HG02798 (cell line): ENCODE measurements at regions not wholly inside any gene's neighbourhood (a gene's known extent, or its start where the extent isn't known, plus 50 kb on each side); places are given as distances from the start of the nearest gene placed in this dataset.
"Not testable (repeated sequence)": the region's sequence is repeated elsewhere in the genome, so short reads cannot be mapped to it uniquely, and the experiment has no call there.

Experiments
- ATAC-seq: cut with Tn5 transposase; IDR thresholded peaks from one replicate; pipeline ENCODE4 v1.9.1; 2021; ENCODE audit warnings: mild to moderate bottlenecking; ENCODE audit not compliant: unreplicated experiment, poor library complexity

DNA sequence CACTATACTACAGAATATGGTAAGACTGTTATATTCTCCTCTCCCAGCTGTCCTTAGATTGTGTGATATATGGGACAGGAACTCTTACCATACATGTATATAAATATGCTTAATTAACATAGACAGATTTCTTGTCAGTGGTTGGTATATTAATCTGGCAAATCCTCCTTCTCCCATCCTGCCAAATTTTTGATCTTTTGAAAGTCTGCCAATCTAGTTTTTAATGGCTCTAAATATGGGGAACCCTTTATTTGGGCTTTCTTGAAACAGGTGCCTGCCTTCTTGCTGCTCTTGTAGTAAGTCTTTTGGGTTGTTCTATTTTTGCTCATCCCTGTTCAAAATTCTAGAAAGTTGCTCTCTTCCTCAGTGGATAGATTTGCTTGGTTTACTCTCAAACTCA lies 63.5 kb downstream of the SPATA31D1 start:
- ATAC-seq: no peak

DNA sequence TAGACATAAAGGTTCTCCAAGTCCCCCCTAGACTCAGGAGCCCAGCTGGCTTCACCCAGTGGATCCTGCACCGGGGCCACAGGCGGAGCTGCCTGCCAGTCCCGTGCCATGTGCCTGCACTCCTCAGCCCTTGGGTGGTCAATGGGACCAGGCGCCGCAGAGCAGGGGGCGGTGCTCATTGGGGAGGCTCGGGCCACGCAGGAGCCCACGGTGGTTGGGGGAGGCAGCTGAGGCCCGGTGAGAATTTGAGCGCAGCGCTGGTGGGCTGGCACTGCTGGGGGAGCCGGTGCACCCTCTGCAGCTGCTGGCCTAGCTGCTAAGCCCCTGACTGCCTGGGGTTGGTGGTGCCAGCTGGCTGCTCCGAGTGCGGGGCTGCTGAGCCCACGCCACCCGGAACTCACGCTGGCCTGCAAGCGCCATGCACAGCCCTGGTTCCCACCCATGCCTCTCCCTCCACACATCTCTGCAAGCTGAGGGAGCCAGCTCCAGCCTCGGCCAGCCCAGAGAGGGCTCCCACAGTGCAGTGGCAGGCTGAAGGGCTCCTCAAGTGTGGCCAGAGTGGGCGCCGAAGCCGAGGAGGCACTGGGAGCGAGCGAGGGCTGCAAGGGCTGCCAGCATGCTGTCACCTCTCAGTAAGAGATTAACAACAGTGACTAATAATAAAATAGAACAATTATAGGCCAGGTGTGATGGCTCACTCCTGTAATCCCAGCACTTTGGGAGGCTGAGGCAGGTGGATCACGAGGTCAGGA lies 65.9 kb downstream of the SPATA31D1 start:
- ATAC-seq: no peak

- ATAC-seq: no peak
Observed at GRCh38 chr9:82057805-82058204, 69.2 kb downstream of the SPATA31D1 start.

- ATAC-seq: not testable (repeated sequence)
Observed at GRCh38 chr9:82061801-82062200, 73.2 kb downstream of the SPATA31D1 start.

DNA sequence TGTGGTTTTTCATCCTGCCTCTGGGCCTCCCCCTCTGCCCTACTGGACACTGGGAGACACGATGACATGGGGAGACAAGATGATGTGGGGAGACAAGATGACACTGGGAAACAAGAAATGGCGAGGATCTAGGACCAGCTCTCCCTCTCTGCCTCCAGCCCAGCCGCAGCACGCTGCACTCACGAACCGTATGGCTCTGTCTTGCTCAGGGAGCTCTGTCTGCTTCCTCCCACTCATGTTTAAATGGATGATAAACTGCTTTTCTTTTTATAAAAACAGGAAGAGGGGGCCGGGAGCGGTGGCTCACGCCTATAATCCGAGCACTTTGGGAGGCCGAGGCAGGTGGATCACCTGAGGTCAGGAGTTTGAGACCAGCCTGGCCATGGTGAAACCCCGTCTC lies 73.7 kb downstream of the SPATA31D1 start:
- no peak for ATAC-seq

DNA sequence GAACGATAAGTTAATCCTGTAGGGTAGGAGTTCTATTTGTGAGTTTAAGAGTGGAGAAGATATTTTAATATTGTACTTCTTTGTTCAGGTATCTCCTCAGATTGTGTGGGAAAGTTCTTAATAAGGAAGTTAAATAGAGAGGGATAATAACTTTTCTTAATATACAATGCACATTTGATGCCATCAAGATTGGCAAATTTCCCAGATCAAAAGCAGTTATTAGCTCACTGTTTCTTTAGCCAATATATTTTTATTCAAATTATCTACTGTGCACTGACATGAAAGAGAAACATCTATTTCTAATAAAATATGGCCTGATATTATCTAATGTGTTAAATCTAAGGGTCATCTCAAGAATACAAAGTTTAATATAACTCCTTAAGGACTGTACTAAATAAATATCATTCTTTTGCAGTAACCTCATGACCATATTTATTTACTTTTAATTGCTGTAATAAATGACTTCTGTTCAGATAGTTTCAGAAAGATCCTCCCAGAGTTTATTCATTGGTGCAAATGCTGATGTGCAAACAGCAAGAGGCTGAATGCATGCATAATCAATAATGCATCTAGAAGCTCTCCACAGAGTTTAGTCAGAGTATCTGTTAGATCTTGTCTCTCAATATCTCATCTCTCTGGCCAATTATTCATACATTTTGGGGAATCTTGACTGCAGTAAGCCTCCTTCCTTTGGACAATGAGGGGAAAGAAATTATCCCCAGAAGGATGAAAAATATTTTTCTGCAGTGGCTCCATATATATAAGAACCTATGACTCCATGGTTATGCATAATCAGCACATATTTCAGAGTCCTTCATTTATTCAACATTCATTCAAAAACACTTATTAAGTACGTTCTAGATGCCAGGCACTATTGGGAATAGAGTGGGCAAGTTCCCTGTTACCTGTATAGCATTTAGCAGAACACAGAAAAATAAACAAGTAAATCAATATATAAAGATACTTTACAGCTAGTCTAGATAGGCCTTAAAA lies 85.3 kb downstream of the SPATA31D1 start:
- ATAC-seq: no peak

GRCh38 chr9:82080265-82080664 lies 91.7 kb downstream of the SPATA31D1 start:
- ATAC-seq: no peak

DNA sequence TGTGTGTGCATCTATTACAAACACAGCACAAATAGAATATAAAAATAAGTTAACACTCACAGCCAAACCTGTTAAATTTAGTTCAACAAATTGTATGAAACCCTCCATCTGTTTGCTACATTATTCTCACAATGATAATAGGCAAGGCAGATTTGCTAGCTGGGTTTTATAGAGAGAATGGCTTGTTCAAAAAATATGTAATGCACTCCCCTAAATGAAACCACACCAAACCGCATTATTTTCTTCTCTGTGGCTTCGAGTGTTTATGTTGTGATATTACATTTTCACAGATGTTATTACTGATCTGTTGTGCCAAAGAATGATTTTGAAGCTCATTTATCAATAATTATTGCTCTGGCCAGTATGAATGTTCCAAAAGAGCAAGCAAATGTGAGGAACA lies 92.9 kb downstream of the SPATA31D1 start:
- no peak for ATAC-seq

DNA sequence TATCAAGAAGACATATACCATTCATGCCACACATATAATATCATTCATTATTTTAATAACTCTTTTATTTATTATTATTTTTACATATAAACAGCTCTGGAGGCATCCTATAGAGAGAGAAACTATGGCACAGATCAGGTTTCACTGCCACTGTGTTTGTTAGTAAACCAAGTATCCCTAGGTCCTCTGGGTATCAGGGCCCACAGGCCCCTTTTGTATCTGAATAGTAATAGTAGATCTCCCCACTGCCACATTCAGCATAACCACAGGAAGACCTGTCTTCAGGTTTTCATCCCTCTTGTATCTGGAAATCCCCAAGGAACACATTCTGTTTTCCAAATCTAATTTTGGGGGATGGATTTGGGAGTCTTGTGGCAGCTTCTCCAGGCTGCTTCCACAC lies 94.0 kb downstream of the SPATA31D1 start:
- ATAC-seq: no peak

DNA sequence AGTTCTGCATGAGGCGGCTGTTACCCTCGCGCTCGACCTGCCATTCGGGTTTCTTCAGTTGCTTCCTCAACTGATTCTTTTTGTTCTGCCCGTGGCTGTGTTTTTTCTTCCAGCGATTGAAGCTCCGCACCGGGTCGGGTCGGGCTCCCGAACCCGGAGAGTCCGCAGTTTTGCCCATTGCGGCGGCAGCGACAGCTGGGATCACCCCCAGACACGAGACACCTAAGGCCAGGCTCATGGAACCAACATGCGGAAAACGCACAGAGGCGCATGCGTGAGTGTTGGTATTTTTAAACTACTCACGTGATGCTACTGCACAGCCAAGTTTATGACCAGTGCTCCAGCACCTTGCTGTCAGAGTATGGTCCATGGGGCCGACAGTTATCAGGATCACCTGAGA lies 100.0 kb downstream of the SPATA31D1 start:
- no peak for ATAC-seq

DNA sequence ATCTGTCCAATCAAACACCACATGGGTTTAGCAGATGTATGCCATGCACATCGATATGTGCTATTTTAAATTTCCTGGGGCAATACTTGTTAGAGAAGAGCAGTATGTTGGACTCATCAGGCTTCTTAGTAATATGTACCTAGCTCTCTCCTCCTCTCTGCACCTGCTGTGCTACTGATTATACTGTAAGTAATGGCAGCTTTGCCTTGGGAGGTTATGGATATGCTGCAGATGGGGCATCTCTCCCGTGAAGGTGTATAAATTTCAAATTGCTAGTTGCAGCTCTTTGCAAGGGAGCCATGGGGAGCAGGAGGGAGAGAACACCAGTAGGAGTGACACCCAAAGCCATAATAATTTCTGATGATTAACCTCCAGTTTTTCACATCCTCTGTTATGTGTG lies 101.5 kb downstream of the SPATA31D1 start:
- ATAC-seq: no peak

DNA sequence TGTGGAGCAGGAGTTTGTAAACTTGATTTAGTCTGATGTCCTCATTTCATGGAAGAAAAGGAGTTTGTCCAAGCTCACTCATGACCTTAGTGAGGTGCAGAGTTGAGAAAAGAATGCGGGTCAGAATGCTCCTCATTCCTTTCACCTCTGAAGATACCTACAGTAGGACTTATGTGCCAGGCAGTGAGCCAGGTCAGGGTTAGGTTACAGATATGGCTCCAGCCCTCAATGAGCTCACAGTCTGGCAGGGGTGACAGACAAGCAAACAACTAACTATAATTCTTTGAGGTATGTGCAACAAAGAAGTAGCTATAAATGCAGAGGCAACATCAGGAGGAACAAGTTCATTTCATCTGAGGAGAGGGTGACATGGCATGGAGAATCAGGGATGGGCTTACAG lies 102.5 kb downstream of the SPATA31D1 start:
- no peak for ATAC-seq

- no peak for ATAC-seq
Observed at GRCh38 chr9:82091610-82092009, 103.0 kb downstream of the SPATA31D1 start.

GRCh38 chr9:82101475-82101874 lies 112.9 kb downstream of the SPATA31D1 start:
- no peak for ATAC-seq

- ATAC-seq: no peak
Observed at GRCh38 chr9:82104252-82104651, 115.7 kb downstream of the SPATA31D1 start.

GRCh38 chr9:82105729-82106128 lies 117.2 kb downstream of the SPATA31D1 start:
- ATAC-seq: no peak

GRCh38 chr9:82106536-82106935 lies 118.0 kb downstream of the SPATA31D1 start:
- ATAC-seq: no peak

DNA sequence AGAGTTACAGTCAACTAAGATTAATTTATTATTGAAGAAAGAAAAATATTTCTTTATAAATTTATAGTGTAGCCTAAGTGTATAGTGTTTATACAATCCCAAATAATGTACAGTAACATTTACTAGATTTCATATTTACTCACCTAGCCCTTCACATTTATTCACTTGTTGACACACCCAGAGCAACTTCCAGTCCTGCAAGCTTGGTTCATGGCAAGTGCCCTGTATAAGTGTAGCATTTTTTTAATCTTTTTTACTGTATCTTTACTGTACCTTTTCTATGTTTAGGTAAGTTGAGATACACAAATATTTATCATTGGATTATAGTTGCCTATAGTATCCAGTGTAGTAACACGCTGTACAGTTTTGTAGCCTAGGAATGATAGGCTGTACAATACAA lies 119.9 kb downstream of the SPATA31D1 start:
- no peak for ATAC-seq

DNA sequence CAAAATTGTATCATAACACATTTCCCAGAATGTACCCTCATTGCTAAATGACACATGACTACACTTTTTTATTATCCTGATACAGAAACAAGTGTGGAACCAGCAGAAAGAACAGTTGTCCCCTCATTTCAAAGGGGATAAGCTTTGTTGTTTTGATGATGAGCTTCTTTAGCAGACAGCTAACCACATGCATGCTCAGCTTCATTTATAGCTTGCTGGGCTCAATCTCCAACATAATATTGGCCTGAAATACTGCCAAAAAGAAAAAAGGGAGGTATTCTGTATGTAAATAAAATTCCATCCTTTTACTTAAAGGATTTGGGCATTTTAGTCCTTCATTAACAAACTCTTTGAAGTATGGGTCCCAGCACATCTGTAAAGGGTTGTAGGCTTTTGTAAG lies 120.4 kb downstream of the SPATA31D1 start:
- ATAC-seq: no peak

DNA sequence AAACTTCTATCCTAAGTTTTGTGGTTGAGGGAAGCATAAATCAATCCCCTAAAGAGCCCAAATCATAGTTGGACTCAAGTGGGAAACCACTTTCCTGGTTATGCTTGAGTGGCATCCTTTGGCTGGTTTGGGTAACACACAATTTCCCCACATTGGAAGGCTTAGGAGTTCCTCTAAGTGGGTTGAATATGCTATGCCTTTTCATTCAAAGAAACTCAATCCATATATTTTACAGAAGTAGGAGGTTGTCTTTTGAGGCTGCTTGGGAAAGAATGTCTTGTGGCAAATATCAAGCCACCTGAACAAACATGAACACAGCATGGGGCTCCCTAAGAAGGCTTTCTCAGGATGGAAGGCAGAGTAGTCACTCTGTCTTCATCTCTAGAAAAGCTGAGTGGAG lies 121.1 kb downstream of the SPATA31D1 start:
- ATAC-seq: no peak

- no peak for ATAC-seq
Observed at GRCh38 chr9:82110881-82111280, 122.3 kb downstream of the SPATA31D1 start.
